Stimulated activated CD4-positive, alpha-beta T cell treated with anti-CD3 and anti-CD28 coated beads, TNF-alpha, amount 100 ng/mL, for 1 hour (primary cell): ENCODE measurements at regions not wholly inside any gene's neighbourhood (a gene's known extent, or its start where the extent isn't known, plus 50 kb on each side); places are given as distances from the start of the nearest gene placed in this dataset.
"Not testable (repeated sequence)": the region's sequence is repeated elsewhere in the genome, so short reads cannot be mapped to it uniquely, and the experiment has no call there.

Experiments
- DNase-seq, 3 donors: peaks; one replicate each; pipeline ENCODE4 v3.0.0-alpha.2; 2020; ENCODE audit warnings: low read depth in 3 of 3, low spot score in 1 of 3

- DNase-seq, result no peak
These were observed 465.4 kb upstream of the PBX1 start for GRCh38 chr1:164093543-164093942.

GRCh38 chr1:164101802-164102201 is 457.2 kb upstream of the PBX1 start:
- DNase-seq, result no peak

GRCh38 chr1:164131949-164132348 is 427.0 kb upstream of the PBX1 start:
- DNase-seq, result no peak

- no peak for DNase-seq
These were observed 421.6 kb upstream of the PBX1 start for GRCh38 chr1:164137273-164137925.

GRCh38 chr1:164141797-164142196 is 417.2 kb upstream of the PBX1 start:
- DNase-seq, result no peak

- no peak for DNase-seq
These were observed 404.4 kb upstream of the PBX1 start for GRCh38 chr1:164154622-164155021.

GRCh38 chr1:164155347-164155746 is 403.6 kb upstream of the PBX1 start:
- DNase-seq, result no peak

- DNase-seq, result no peak
These were observed 395.6 kb upstream of the PBX1 start for GRCh38 chr1:164163289-164163849.

GRCh38 chr1:164165466-164165865 is 393.5 kb upstream of the PBX1 start:
- no peak for DNase-seq

GRCh38 chr1:164166454-164166853 is 392.5 kb upstream of the PBX1 start:
- not testable (repeated sequence) for DNase-seq

- no peak for DNase-seq
These were observed 381.9 kb upstream of the PBX1 start for GRCh38 chr1:164177118-164177517.

GRCh38 chr1:164180824-164181223 is 378.2 kb upstream of the PBX1 start:
- no peak for DNase-seq

- no peak for DNase-seq
These were observed 374.9 kb upstream of the PBX1 start for GRCh38 chr1:164183854-164184635.

GRCh38 chr1:164186881-164187280 is 372.1 kb upstream of the PBX1 start:
- DNase-seq, result no peak

- no peak for DNase-seq
These were observed 370.5 kb upstream of the PBX1 start for GRCh38 chr1:164188497-164188896.

- DNase-seq, result no peak
These were observed 367.8 kb upstream of the PBX1 start for GRCh38 chr1:164191191-164191590.

- no peak for DNase-seq
These were observed 348.7 kb upstream of the PBX1 start for GRCh38 chr1:164210211-164210739.

GRCh38 chr1:164223378-164223777 is 335.6 kb upstream of the PBX1 start:
- no peak for DNase-seq

- no peak for DNase-seq
These were observed 334.0 kb upstream of the PBX1 start for GRCh38 chr1:164225011-164225410.

GRCh38 chr1:164226977-164227376 is 332.0 kb upstream of the PBX1 start:
- DNase-seq, result no peak

GRCh38 chr1:164228928-164229327 is 330.1 kb upstream of the PBX1 start:
- no peak for DNase-seq

GRCh38 chr1:164233149-164233548 is 325.8 kb upstream of the PBX1 start:
- no peak for DNase-seq
